GM19240 (cell line): ENCODE measurements at regions not wholly inside any gene's neighbourhood (a gene's known extent, or its start where the extent isn't known, plus 50 kb on each side); places are given as distances from the start of the nearest gene placed in this dataset.
"Not testable (repeated sequence)": the region's sequence is repeated elsewhere in the genome, so short reads cannot be mapped to it uniquely, and the experiment has no call there.

ENCODE experiments used
- DNase-seq: peaks from one replicate; pipeline ENCODE4 v3.0.0; 2011; ENCODE audit warnings: low spot score; ENCODE audit not compliant: insufficient read length

DNA sequence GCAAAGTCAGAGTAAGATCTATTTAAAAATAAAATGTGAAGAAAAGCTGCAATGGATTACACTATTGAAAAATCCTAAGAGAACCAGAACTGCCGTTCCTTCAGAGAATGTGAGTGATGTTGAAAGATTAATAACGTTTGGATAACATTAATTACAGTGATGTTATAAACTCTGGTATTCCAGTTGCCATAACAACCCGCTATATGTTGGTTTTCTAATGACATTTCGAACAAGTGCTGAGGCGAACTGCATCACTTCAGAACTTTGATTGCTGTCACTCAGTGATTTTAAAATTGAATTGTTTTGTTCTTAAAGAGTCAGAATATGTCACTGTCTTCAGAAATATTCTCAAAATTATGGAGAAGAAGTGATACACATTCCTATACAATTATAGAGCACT, 89.4 kb upstream of the KIF2A start:
- not testable (repeated sequence) for DNase-seq

DNA sequence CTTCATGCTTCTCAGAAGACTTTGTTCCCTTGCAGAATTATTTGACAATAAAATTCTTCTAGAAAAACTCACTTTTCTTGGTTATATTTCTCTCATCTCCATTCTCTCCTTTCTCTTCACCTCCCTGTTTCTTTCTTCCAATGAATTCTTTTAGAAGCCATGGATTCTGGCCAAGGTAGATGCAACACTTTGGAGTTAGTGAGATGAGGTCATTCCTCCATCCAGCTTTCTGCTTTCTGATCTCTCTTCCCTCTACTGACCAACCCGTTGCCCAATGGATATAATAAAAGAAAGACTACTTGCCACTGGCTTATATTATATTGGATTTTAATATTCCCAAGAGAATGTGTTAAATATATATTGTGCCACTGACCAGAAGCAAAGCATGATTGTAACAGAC, 88.9 kb upstream of the KIF2A start:
- not testable (repeated sequence) for DNase-seq

DNA sequence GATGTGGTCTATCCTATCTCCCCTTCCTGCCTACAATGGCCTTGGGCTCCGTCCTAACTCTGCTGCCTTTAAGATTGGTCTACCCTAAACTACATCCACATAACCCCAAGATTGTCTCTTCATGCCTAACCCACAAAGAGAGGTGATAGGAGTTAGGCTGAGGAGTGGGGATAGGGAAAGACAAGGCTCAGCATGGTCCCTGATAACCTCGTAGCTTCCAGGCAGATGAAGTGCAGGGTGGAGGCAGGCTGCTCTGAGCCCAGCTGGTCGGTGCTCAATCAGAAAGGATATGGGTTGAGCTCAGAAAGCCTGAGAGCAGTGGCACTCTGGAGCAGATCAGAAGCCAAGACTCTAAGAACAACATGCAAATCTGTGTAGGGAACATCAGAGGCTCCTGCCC, 87.1 kb upstream of the KIF2A start:
- not testable (repeated sequence) for DNase-seq

DNA sequence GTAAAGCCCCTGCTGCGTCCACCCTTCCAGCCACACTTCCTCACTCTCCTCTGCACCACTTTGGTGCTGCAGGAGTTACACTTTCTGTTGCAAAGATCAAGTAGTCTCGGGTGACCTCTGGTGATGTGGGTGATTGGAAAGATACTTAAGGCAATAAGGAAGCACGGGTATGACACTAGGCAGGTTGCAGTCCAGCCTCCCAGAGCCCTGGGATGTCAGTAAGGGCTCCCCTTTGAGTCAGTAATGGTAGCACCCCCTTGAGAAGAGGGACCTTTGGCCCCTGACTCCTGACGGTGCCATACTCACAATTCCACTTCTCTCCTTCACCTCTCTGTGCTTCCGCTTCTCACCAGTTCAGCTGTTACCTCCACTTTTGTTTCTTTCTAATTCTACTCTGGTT, 84.1 kb upstream of the KIF2A start:
- not testable (repeated sequence) for DNase-seq

- not testable (repeated sequence) for DNase-seq
These were observed 83.7 kb upstream of the KIF2A start for GRCh38 chr5:62222305-62222704.

DNA sequence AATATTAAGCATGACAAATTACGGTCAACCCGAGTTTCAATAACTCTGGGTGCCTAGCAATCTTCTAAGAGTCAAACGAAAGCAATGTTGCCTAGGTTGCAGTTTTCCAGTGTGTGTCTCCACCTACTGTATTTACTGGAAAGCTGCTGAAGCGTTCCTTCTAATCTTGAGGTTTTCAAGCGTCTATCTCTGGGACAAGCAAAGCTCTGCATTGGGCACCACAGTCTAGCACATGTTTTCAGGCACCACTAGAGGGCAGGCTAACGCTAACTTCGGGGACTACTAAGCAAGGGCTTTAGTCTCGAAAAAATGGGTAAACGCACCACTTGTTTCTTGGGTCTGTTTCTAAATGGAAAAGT, 82.7 kb upstream of the KIF2A start:
- DNase-seq = not testable (repeated sequence)

DNA sequence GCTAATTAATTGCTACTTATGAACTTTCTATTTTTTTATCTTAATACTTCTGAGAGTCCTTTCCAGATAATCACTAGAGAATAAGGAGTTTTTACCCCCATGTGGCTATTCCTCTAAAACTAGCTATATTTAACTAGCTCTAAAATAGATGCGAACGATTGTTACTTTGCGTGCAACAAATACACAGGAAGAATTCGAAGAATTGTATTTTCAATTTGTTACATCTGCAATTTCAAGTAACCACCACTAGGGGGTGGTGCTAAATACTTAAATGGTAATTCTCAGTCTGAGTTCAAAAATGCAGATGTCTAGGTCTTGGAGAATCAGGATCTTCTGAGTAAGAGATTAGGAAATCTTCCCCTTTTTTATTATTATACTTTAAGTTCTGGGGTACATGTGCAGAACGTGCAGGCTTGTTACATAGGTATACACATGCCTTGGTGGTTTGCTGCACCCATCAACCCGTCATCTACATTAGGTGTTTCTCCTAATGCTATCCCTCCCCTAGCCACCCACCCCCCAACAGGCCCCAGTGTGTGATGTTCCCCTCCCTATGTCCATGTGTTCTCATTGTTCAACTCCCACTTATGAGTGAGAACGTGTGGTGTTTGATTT, 80.9 kb upstream of the KIF2A start:
- not testable (repeated sequence) for DNase-seq

DNA sequence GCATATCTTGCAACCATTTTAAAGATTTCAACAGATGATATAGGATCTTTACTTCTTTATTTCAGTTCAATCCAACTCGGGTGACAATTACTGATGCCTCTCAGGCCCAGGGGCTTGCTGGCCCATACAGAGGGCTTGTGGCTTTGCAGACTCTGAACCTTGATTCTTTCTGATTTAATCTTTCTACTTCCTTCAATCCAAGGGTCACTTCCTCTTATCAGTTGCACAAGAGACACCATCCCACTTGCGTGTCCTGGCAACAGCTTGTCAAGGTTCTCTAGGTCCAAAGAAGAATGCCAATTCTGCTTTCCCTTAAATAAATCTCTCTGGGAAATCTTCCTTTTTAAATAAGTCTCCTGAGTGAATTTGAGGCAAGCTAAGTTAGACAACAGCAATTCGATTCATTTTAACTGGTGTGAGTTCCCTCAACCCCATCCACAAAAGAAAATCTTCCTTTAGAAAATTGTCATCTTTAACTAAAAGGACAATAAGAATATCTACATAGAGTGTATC, 75.1 kb upstream of the KIF2A start:
- not testable (repeated sequence) for DNase-seq

DNA sequence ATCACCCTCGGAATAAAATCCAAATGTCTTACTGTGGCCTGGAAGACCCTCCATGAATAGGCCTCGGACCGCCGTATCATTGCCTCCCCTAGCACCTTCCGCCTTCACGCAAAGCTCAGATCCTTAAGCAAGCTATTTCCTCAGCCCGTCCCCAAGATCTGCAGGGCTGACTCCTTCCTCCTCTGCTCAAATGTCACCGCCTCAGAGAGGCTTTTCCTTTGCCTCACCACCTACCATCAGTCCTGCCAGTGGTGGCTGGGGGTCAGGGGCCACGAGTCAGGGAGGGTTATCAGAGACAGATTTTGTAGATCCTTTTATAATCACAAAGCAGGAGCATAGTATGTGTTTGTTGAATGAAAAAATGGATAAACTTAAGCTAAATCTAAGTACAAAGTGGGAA, 74.4 kb upstream of the KIF2A start:
- no peak for DNase-seq

DNA sequence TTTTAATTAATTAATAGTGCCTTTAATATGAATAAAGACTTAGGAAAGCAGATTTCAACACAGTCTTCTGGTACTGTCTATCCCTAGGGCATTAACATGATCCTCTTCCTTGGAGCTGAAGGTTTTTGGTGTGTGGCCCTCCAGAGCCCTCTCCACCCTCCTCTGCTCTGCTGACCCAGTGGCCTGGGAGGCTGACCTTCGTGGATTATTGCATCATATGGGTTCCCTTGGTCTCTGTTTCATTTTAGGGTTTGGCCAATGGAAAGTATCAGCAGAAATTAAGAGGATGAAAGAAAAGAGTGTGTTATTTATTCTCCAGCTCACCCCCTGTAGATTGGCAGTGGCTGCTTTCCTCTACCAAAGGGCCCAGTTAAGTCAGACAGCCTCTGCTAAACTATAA, 73.8 kb upstream of the KIF2A start:
- not testable (repeated sequence) for DNase-seq

GRCh38 chr5:62233083-62234046, 72.6 kb upstream of the KIF2A start:
- not testable (repeated sequence) for DNase-seq

DNA sequence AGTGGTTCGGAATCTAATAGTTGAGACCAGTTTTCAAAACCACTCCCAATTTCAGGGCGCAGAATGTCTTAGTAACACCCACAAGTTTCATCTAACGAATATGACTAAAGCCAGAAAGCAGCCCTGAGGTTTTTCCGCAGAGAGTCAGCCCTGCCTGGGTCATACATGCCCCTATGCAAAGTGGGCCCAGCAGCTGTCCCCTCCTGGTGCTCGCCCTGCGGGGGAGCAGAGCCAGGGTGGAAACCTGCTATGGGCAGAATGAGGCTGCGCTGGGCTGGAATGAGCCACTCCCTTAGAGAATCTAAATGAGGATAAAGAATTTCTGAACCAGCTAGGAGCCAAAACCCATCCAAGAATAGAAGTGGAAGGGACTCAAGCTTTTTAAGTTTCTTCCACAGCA, 69.4 kb upstream of the KIF2A start:
- DNase-seq = not testable (repeated sequence)

DNA sequence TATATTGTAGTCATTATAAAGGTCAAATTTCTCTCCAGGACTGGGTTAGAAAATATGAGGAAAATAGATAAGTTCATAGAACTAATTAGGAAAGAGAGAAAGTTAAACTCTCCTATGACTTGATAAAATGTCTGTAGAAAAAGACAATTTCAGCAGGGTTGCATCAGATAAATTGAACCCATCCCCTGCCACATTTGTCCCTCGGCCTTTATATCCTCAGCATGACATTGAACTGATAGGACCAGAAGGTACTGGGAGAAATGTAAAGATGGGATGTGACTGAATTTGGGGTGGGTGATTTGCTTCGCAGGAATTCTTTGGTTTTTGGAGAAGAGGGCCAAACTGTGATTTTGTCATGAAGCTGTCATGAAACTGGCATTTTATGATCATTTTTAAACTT, 68.1 kb upstream of the KIF2A start:
- DNase-seq = not testable (repeated sequence)

DNA sequence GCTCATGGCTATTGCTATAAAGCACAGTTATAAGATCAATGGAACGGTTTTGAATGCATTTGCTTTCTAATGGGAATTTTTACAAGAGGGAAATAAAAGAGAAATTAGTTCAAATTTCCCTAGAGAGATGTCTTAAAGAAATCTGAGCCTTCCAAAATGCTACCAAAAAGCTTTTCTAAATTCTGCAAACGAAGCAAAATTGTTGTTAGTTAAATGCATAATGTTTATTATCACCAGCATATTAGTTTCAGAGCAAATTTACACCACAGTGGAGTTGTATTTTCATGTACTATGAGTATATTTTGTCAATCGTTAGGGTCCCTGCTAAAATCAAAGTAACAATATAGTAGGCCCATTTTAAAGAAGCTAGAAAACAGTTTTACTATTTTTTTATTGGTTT, 67.4 kb upstream of the KIF2A start:
- not testable (repeated sequence) for DNase-seq

DNA sequence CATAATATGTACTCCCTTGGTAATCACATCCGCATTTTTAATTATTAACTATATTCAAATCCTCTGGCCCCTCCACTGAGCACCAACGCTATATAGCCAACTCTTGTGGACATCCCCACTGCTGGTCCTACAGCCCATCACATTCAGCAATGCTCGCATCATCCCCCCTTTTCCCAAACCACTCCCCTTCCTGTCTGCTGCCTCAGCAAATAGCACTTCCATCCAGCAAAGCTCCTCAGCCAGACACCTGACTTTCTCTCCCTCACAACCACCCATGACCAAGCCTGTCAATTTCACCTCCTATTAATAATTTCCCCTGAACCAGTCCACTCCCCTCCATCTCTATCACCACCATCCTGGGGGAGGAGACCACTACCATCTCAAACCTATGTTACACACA, 65.5 kb upstream of the KIF2A start:
- DNase-seq = not testable (repeated sequence)

- DNase-seq = not testable (repeated sequence)
These were observed 64.0 kb upstream of the KIF2A start for GRCh38 chr5:62242000-62242399.

DNA sequence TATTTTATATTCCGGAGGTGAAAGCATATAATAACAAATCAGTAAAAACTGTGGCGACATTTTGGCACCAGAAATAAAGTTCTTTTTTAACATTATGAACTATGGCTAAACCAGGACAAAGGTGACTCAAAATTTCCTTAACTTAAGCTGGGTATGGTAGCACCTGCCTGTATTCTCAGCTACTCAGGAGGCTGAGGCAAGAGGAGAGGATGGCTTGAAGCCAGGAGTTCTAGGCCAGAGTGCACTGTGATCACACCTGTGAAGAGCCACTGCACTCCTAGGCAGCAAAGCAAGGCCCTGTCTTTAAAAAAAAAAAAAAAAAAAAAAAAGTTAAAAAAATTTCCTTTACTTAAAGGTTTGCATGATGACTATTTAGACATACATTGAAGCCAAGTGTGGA, 63.0 kb upstream of the KIF2A start:
- not testable (repeated sequence) for DNase-seq

GRCh38 chr5:62248192-62248591, 57.8 kb upstream of the KIF2A start:
- DNase-seq = not testable (repeated sequence)

DNA sequence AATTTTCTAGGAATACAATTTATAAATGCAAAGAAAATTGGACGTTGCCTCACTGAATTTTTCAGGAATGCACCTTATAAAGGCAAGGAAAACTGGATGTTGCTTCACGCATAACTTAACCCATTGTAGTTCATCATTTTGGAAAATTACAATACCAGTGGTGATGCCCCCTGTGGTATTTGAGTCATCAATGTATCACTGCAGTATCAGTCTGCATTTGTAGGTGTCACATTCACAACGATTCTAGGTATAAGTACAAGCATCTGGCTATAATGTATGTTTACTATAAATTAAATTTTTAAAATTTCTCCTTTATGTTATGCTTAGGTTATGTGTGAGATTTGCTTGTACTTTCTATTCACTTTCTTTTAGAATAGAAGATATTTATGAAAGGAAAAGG, 55.9 kb upstream of the KIF2A start:
- DNase-seq = not testable (repeated sequence)

DNA sequence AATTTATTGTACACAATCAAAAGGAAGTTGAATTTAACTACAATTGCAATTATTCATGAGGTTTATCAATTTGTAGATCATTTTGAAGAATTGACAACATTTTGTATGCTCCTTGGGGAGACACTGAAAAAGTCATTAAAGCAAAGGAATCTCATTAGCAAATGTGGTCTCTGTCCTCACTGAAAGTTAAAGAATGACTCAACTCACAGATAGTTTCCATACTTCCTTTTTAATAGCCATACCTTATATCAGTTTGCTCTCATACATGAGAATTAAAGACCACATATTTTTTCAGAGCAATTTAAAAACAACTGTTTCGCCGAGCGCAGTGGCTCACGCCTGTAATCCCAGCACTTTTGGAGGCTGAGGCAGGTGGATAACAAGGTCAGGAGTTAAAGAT, 55.1 kb upstream of the KIF2A start:
- not testable (repeated sequence) for DNase-seq

DNA sequence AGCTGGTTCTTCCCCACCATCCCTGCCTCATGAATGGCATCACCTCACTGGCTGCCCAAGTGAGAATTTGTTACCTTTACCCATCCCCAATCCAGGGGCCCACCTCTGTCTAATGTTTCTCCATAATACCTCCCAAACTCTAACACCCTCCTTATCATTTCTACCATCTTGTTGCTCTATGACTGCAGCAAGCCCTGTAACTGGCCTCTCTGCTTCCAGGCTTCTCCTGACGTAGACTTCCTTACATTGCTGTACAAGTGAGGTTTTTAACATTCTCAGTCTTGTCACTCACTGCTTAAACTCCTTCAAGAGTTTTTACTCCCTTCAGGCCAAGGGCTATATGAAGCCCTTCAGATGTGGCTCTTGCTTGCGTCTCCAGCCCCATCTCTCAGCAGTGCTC, 53.5 kb upstream of the KIF2A start:
- DNase-seq = not testable (repeated sequence)

GRCh38 chr5:62255551-62255950, 50.5 kb upstream of the KIF2A start:
- DNase-seq = not testable (repeated sequence)
